ENCODE measurements at regions not wholly inside any gene's neighbourhood (a gene's known extent, or its start where the extent isn't known, plus 50 kb on each side); places are given as distances from the start of the nearest gene placed in this dataset.

DNA sequence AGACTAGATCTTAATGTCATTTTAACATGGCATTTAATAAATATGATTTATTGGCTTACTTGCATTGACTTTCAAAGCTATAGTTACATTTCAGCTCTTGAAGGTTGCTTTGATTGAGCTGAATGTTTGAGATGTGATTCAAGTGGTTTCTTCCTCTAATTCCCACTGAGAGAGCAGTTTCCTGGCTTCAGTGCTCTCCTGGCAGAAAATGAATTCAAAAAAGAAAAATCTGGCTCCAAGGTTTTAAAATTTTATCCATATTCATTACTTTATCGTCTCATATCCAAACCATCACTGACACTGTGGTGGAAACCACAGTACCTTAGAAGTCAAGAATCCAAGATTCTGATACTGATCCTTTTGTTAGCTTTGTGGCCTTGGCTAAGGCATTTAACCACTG lies 263.1 kb upstream of the HSF2 start:
- TF ChIP-seq, protein P1, sequence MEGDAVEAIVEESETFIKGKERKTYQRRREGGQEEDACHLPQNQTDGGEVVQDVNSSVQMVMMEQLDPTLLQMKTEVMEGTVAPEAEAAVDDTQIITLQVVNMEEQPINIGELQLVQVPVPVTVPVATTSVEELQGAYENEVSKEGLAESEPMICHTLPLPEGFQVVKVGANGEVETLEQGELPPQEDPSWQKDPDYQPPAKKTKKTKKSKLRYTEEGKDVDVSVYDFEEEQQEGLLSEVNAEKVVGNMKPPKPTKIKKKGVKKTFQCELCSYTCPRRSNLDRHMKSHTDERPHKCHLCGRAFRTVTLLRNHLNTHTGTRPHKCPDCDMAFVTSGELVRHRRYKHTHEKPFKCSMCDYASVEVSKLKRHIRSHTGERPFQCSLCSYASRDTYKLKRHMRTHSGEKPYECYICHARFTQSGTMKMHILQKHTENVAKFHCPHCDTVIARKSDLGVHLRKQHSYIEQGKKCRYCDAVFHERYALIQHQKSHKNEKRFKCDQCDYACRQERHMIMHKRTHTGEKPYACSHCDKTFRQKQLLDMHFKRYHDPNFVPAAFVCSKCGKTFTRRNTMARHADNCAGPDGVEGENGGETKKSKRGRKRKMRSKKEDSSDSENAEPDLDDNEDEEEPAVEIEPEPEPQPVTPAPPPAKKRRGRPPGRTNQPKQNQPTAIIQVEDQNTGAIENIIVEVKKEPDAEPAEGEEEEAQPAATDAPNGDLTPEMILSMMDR (IDR thresholded peaks at IDR 0.05) = no peak
- no peaks in the 10 kb centered on the region for H3K36me3 ChIP-seq
- H3K27ac ChIP-seq = no peak overlapping the region
- no peaks in the 10 kb centered on the region for H3K9me3 ChIP-seq
- H3K27me3 ChIP-seq = no peaks in the 10 kb centered on the region
- DNase-seq (ENCODE audit: low spot score) = no peak
- no peak overlapping the region for H3K4me3 ChIP-seq
- H3K4me1 ChIP-seq = no peaks in the 10 kb centered on the region

DNA sequence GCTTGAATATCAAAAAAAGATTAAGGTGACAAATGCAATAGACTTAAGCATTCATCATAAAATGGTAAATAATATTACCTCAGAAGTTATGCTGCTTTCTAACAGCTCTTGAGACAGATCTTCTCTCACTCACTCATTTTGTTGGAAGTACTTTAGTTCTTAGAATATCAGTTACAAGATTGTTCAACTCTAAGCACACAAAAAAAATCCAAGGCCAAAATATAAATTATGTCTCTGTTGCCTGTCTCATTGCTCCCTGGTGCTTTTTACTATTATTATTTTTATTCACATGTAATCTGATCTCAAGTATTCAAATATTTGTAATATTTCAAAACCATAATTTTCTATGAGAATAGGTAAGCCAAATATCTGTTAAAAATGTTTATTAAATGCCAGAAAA lies 259.4 kb upstream of the HSF2 start:
- DNase-seq (ENCODE audit: low spot score) = no peak

DNA sequence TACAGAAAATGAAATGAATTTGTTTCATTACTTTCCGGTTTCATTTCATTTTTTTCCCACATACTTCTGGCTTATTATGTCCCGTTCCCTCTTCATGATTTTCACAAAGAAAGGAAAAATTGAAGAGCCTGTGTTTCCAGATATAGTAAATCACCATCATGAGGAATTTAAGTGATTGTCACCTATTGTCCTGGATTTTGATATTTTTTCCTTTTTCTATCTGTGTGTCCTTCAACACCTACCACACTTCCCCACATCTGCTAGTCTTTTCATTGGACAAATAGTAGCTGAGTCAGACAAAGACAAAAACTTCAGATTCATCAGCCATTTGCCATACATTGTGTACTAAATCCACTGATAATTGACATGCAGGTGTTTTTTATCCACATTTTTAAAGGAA lies 258.2 kb upstream of the HSF2 start:
- Histone ChIP-seq H3K36me3 (no peaks in the 10 kb centered on the region), H3K9me3 (no peaks in the 10 kb centered on the region), H3K4me3 (no peak overlapping the region), H3K27ac (no peak overlapping the region), H3K4me1 (no peaks in the 10 kb centered on the region), H3K27me3 (no peaks in the 10 kb centered on the region)
- DNase-seq (ENCODE audit: low spot score) = no peak
- TF ChIP-seq, protein P1 (IDR thresholded peaks at IDR 0.05) = no peak

More for the DNA sequence above, 259.4 kb upstream of the HSF2 start:
- Histone ChIP-seq H3K4me3 (no peak overlapping the region), H3K27ac (no peak overlapping the region), H3K4me1 (no peaks in the 10 kb centered on the region), H3K27me3 (no peaks in the 10 kb centered on the region), H3K36me3 (no peaks in the 10 kb centered on the region), H3K9me3 (no peaks in the 10 kb centered on the region)
- TF ChIP-seq, protein P1 (IDR thresholded peaks at IDR 0.05) = no peak

DNA sequence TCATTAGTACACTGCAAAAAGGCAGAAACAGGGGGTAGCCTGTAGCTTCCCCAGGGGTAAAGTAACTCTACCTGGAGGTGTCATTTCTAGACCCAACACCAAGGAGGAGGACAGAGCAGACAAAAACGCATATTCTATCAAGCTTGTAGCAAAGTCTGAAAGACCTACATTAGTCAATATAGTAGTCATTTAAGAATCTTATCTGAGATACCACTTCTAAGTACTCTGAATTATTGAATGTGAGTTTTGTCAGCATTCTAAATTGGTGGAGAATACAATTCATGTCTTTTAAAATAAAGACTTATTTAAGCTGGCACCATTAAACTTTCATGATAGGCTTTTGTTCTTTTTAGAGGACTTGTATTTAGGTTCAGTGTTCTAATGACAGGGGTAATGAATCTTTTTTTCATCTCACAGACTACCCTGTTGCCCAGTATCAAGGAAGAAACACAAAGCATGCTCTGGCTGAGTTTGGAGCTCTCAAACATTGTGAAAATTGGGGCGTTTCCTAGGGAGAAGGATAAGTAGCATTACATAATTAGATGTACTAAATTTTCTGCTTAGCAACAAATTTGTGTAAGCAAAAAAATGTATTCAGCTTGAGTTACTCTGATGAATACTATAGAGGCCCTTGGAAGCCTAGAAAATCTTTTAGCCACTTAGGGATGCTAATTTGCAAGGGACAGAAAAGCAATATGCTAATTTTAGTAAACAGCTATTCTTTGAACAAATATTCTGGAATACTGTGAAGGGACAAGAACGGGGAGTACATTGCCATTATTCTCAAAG lies 255.4 kb upstream of the HSF2 start:
- Histone ChIP-seq H3K36me3 (no peaks in the 10 kb centered on the region), H3K27ac (no peak overlapping the region), H3K27me3 (no peaks in the 10 kb centered on the region), H3K4me1 (no peaks in the 10 kb centered on the region), H3K4me3 (no peak overlapping the region), H3K9me3 (no peaks in the 10 kb centered on the region)
- TF ChIP-seq, protein P1 (IDR thresholded peaks at IDR 0.05) = no peak
- DNase-seq (ENCODE audit: low spot score) = no peak

DNA sequence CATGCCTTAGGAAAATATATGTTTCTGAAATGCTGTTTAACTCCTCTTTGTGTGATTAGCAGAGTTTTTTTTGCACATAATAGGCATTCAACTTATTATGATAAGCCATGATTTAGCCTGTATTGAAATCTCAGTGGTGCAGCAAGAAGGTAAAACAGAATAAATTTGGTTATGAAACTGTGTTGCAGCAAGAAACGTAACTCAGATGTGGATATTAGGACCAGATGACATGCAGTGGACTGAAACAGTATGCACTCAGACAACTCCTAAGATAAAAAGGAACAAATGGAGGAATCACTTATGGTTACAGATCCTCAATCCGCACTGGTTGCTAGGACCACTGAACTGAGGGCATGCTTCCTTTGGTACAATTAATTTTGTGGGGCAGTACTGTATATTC lies 254.2 kb upstream of the HSF2 start:
- DNase-seq (ENCODE audit: low spot score) = no peak
- no peak overlapping the region for H3K4me3 ChIP-seq
- H3K4me1 ChIP-seq = no peaks in the 10 kb centered on the region
- H3K36me3 ChIP-seq = no peaks in the 10 kb centered on the region
- TF ChIP-seq, protein P1 (IDR thresholded peaks at IDR 0.05) = no peak
- no peak overlapping the region for H3K27ac ChIP-seq
- H3K9me3 ChIP-seq = no peaks in the 10 kb centered on the region
- no peaks in the 10 kb centered on the region for H3K27me3 ChIP-seq

DNA sequence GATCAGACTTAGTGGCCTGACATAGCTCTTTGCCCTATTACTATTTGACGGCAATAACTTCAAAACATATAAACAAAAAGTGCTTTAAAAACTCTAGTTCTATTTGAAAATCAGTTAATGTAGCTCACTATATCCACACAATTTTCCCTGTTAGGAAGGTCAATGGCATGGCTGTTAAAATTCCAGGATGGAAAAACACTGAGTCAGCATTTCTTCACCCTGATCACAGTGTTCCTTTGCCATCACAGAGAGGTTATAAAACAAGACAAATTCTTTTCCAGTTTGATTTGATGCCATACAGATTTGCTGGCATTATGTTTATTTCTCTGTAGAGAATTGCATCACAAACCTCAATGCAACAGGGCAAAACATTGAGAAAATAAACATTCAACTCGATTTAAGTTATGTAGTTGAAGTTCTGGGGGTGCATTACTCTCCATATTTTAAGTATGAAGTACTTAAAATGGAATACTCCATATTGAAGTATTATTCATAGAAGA lies 253.7 kb upstream of the HSF2 start:
- TF ChIP-seq, protein P1 (IDR thresholded peaks at IDR 0.05) = no peak
- no peaks in the 10 kb centered on the region for H3K4me1 ChIP-seq
- no peak for DNase-seq (ENCODE audit: low spot score)

More for the DNA sequence above, 253.7 kb upstream of the HSF2 start:
- Histone ChIP-seq H3K27me3 (no peaks in the 10 kb centered on the region), H3K9me3 (no peaks in the 10 kb centered on the region), H3K36me3 (no peaks in the 10 kb centered on the region), H3K4me3 (no peak overlapping the region), H3K27ac (no peak overlapping the region)
